Peyer's patch (tissue), 4 donors: ENCODE measurements at regions not wholly inside any gene's neighbourhood (a gene's known extent, or its start where the extent isn't known, plus 50 kb on each side); places are given as distances from the start of the nearest gene placed in this dataset.

Source experiments
- CTCF ChIP-seq, 6 experiments: fragments of 450-650 bp in 4 of 6; fragments of 200-600 bp in 2 of 6; sonication (generic) in 1 of 6; IDR thresholded peaks; one replicate each; pipeline ENCODE4 v1.5.1; 2017 to 2019; ENCODE audit warnings: antibody characterized with exemption in 6 of 6, mild to moderate bottlenecking in 3 of 6, moderate library complexity in 1 of 6
- POLR2A ChIP-seq, 2 donors: fragments of 450-650 bp; IDR thresholded peaks; one replicate each; pipeline ENCODE4 v1.5.1; 2017; ENCODE audit warnings: antibody characterized with exemption in 2 of 2, mild to moderate bottlenecking in 2 of 2, moderate library complexity in 2 of 2

GRCh38 chr9:31912636-31913035 is 471.8 kb upstream of the ACO1 start:
- no peak for TF ChIP-seq CTCF (IDR thresholded peaks at IDR 0.05)
- TF ChIP-seq POLR2A (IDR thresholded peaks at IDR 0.05), result no peak
